HuH-7.5 (cell line): ENCODE measurements at regions not wholly inside any gene's neighbourhood (a gene's known extent, or its start where the extent isn't known, plus 50 kb on each side); places are given as distances from the start of the nearest gene placed in this dataset.
"Not testable (repeated sequence)": the region's sequence is repeated elsewhere in the genome, so short reads cannot be mapped to it uniquely, and the experiment has no call there.

Experiments
- DNase-seq: peaks from one replicate; pipeline ENCODE4 v3.0.0; 2011; ENCODE audit warnings: low spot score

GRCh38 chr14:89566180-89566579 is 149.1 kb upstream of the FOXN3 start:
- no peak for DNase-seq

DNA sequence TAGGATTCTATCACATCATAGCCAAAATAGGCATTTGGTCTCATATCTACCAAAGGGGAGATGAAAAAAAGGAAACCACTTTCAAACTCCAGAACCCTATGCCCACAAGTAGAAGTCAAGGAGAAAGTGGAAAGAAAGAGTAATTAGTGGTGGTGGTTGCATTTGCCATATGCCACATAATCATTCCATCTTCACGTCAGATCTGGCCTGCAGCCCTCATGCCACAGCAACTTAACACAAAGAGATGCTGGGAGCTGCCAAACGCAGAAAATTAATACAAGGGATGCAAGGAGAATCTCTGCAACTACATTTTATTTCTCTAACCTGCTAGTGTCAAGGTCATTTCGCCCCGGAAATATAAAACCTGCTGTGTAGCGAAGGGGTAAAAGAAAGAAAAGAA is 148.6 kb upstream of the FOXN3 start:
- DNase-seq, result no peak

- DNase-seq, result no peak
Observed at GRCh38 chr14:89564989-89565388, 148.0 kb upstream of the FOXN3 start.

- DNase-seq, result no peak
Observed at GRCh38 chr14:89564286-89564957, 147.4 kb upstream of the FOXN3 start.

- no peak for DNase-seq
Observed at GRCh38 chr14:89563471-89563870, 146.4 kb upstream of the FOXN3 start.

- DNase-seq, result no peak
Observed at GRCh38 chr14:89551955-89552354, 134.9 kb upstream of the FOXN3 start.

DNA sequence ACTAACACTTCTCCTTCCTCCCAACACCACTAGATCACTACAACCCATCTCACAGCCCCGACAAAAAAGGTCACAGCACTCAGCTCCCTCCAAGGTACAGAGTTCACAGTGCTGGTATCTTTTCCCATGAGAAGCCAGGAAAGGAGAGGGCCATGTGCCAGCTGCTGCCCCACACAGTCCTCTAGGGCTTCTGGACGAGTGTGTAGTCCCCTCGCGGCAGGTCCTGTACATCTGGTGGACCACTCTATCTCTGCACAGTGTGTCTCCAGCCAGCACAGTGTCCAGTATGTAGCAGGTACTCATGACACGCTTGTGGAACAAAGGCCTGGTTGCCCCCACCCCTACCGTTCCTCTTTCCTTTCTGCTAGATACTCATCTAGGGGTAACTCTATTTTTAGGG is 134.4 kb upstream of the FOXN3 start:
- DNase-seq, result no peak

DNA sequence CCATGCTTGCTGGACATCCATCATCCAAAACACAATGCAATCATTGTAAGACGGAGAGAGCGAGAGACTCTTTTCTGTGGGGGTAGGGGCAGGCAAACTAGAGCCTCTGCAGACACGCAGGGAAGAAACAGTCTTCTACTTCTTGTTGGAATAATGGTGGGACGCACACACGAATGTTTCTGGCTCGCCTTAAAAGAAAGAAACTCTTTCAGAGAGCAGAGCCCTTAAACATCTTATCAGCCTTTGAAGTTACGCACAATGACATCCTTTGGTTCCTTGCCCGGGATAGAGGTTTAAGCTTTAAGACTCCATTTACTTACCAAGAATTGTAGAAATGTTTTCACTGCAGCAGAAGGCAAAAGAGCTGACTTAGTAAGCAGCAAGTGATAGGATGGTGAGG is 133.8 kb upstream of the FOXN3 start:
- no peak for DNase-seq

GRCh38 chr14:89549381-89550125 is 132.5 kb upstream of the FOXN3 start:
- no peak for DNase-seq

GRCh38 chr14:89547047-89547446 is 130.0 kb upstream of the FOXN3 start:
- DNase-seq, result not testable (repeated sequence)

GRCh38 chr14:89544636-89545301 is 127.7 kb upstream of the FOXN3 start:
- DNase-seq, result no peak

GRCh38 chr14:89543425-89543790 is 126.4 kb upstream of the FOXN3 start:
- DNase-seq, result no peak

DNA sequence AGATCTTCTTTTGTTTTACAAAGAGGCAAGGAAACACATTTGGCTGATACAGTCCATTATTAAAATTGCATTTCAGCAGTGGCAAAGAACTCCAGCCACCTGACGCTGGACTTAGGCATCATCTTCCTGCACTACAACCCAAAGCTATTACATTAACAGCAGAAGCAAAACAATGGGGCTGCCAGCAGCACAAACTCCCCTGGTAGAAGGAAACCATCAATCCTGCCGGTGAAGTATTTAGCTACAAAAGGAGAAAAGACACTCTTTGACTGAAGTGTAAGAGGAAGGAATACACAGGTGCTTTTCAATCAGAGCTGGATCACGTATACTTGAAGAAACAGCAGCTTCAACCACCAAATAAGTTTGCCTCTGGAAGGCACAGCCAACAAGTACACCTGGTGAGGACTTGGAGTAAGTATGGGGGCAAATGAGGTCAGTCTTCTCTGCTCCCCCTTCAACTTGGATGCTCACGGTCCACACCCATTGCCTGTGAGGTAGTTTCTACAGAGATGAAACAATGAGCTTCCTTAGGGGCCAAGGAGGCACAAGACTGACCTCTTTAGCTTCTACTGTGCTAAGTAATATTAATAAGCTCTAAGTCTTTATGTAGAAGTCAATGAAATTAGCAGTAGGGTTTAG is 125.9 kb upstream of the FOXN3 start:
- DNase-seq, result no peak

DNA sequence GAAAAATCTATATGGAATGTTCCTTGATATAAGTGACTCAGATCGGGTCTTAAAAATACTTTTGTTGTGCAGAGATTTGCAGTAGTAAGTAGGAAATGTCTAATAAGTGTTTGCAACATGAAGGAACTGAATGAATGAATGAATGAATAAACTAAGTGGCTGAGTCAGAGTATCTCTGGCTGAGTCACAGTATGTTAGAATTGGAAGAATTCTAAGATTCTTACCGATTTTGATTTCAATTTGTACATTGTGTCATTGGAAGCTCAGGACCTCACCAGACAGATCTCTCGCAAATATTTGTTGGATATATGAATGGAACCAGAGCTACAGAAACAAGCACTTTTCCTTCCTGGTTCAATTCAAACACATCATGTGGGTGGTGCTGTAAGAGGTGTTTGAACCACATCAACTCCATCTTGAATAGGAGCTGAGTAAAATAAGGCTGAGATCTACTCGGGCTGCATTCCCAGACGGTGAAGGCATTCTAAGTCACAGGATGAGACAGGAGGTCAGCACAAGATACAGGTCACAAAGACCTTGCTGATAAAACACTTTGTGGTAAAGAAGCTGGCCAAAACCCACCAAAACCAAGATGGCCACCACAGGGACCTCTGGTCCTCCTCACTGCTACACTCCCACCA is 123.9 kb upstream of the FOXN3 start:
- no peak for DNase-seq

- DNase-seq, result peak; percentile 26
Observed at GRCh38 chr14:89540009-89540829, 123.2 kb upstream of the FOXN3 start.

GRCh38 chr14:89537911-89538310 is 120.9 kb upstream of the FOXN3 start:
- no peak for DNase-seq

- no peak for DNase-seq
Observed at GRCh38 chr14:89534902-89535685, 118.1 kb upstream of the FOXN3 start.

DNA sequence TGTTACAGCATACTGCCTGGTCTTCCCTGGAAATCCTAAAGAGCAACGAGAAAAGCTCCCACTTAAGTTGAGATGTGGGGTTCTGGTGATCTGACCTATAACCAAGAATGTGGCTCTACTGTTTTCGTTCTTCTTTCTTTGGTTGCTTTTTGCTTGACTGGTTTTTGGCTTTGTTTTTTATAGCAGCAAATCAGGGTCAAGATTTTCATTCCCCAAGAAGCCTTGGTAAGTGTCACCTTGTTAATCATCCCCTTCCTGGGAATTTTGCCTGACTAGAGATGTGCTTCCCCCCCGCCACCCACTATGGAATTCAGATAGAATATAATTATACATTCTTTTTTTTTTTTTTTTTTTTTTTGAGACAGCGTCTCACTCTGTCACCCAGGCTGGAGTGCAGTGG is 116.7 kb upstream of the FOXN3 start:
- DNase-seq, result no peak

GRCh38 chr14:89533136-89533535 is 116.1 kb upstream of the FOXN3 start:
- no peak for DNase-seq

DNA sequence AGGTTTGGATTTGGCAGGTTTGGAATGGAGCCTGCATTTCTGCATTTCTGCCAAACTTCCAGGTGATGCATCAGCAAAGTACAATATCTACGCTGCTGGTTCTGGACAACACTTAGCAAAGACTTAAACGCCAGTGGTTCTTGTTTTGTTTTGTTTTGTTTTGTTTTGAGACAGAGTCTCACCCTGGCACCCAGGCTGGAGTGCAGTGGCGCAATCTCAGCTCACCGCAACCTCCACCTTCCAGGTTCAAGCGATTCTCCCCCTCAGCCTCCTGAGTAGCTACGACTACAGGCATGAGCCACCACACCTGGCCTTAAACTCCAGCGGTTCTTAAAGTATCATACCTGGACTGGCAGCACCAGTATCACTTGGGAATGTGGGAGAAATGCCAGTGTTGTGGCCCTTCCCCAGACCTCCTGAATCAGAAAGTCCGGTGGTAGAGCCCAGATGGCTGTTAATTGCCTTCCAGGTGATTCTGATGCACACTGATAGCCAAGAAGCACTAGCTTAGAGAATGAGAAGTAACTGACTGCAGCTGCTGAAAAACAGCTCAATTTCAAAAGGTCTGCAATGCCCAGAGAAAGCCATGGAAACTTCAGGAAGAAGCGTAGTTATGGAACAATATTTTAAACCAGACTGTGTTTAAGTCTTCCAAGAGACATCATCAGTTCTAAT is 114.8 kb upstream of the FOXN3 start:
- DNase-seq, result no peak
